Tibial nerve (tissue), 4 donors: ENCODE measurements at regions not wholly inside any gene's neighbourhood (a gene's known extent, or its start where the extent isn't known, plus 50 kb on each side); places are given as distances from the start of the nearest gene placed in this dataset.

Source experiments
- CTCF ChIP-seq, 5 experiments: fragments of 200-600 bp in 3 of 5; fragments of 450-650 bp in 2 of 5; sonication (generic) in 3 of 5; IDR thresholded peaks; one replicate each; pipeline ENCODE4 v1.5.1; 2016 to 2019; ENCODE audit warnings: antibody characterized with exemption in 5 of 5, mild to moderate bottlenecking in 3 of 5, moderate library complexity in 2 of 5
- EP300 ChIP-seq, 2 donors: sonication (generic); formaldehyde crosslinking; IDR thresholded peaks; one replicate each; pipeline ENCODE4 v1.6.1; 2017; ENCODE audit warnings: antibody characterized with exemption in 2 of 2, mild to moderate bottlenecking in 1 of 2

- no peak for TF ChIP-seq EP300 (IDR thresholded peaks at IDR 0.05)
- TF ChIP-seq CTCF (IDR thresholded peaks at IDR 0.05): no peak
Measured at GRCh38 chrX:40853816-40854123, 118.4 kb upstream of the MED14 start.
